ENCODE measurements at regions not wholly inside any gene's neighbourhood (a gene's known extent, or its start where the extent isn't known, plus 50 kb on each side); places are given as distances from the start of the nearest gene placed in this dataset.

DNA sequence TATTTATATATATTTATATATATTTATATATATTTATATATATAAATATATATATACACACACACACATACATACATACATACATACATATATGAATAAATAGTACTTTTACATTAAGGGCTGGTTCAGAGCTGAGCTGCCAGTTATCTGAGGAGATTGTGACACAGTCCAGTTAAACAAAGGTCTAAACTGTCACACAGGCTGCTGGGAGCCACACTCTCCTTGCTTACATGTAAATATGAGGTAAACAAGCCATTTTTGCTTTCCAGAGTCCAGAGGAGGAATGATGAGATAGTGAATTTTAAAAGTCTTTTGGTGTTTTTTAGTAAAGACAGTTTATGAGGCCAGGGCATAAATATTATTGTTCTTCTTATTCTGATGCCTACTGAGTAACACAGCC is 377.5 kb upstream of the PIK3C3 start:
- Histone ChIP-seq H3K4me2 (ENCODE audit: low read depth, low read length, poor library complexity, severe bottlenecking) (no peak overlapping the region), H3K9me2 (replicated peaks; ENCODE audit: insufficient read depth, low read length) (no peaks in the 10 kb centered on the region), H3K79me2 (ENCODE audit: insufficient read depth, low read length) (no peaks in the 10 kb centered on the region), H2AFZ (ENCODE audit: low read depth, low read length, severe bottlenecking) (no peak overlapping the region), H3K27ac (ENCODE audit: low read depth, low read length) (no peak overlapping the region), H3F3A (ENCODE audit: insufficient read depth) (no peaks in the 10 kb centered on the region), H3K27me3 (ENCODE audit: low read length) (no peaks in the 10 kb centered on the region), H3K36me3 (ENCODE audit: low read length) (no peaks in the 10 kb centered on the region), H3K9me3 (ENCODE audit: insufficient read depth, low read length) (no peaks in the 10 kb centered on the region), H3K9ac (ENCODE audit: low read length) (no peak overlapping the region), H4K20me1 (ENCODE audit: low read depth, low read length) (no peaks in the 10 kb centered on the region), H3K4me3 (ENCODE audit: insufficient read depth, low read length, poor library complexity, severe bottlenecking) (no peak overlapping the region)
- TF ChIP-seq, protein P1, sequence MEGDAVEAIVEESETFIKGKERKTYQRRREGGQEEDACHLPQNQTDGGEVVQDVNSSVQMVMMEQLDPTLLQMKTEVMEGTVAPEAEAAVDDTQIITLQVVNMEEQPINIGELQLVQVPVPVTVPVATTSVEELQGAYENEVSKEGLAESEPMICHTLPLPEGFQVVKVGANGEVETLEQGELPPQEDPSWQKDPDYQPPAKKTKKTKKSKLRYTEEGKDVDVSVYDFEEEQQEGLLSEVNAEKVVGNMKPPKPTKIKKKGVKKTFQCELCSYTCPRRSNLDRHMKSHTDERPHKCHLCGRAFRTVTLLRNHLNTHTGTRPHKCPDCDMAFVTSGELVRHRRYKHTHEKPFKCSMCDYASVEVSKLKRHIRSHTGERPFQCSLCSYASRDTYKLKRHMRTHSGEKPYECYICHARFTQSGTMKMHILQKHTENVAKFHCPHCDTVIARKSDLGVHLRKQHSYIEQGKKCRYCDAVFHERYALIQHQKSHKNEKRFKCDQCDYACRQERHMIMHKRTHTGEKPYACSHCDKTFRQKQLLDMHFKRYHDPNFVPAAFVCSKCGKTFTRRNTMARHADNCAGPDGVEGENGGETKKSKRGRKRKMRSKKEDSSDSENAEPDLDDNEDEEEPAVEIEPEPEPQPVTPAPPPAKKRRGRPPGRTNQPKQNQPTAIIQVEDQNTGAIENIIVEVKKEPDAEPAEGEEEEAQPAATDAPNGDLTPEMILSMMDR (IDR thresholded peaks at IDR 0.05; ENCODE audit: insufficient read depth, low read length, poor library complexity, severe bottlenecking) = no peak
- no peak for TF ChIP-seq EZH2phosphoT487 (conservative IDR thresholded peaks at IDR 0.05; ENCODE audit: low read length)

DNA sequence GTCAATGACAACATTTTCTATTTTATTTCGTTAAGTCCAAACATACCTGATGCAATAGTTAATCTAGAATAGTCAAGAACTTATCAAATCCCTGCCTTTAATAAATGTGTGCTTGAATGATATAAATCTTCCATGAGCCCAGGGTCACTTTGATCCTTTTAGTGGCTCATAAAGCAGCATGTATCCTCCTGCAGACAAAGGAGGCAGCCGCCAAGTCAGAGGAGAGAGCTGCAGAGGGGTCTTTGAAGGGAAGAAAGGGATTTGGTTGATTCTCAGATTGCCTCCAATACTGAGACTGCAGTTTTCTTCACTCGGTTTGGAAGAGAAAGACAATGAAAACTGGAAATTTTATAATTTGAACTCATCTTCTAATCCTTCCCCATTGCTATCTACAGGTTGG is 378.4 kb upstream of the PIK3C3 start:
- Histone ChIP-seq H3K4me3 (ENCODE audit: insufficient read depth, low read length, poor library complexity, severe bottlenecking) (no peak overlapping the region), H3K9ac (ENCODE audit: low read length) (no peak overlapping the region), H3K27ac (ENCODE audit: low read depth, low read length) (no peak overlapping the region), H3K27me3 (ENCODE audit: low read length) (no peaks in the 10 kb centered on the region), H4K20me1 (ENCODE audit: low read depth, low read length) (no peaks in the 10 kb centered on the region), H3K9me3 (ENCODE audit: insufficient read depth, low read length) (no peaks in the 10 kb centered on the region), H3F3A (ENCODE audit: insufficient read depth) (no peaks in the 10 kb centered on the region), H3K4me2 (ENCODE audit: low read depth, low read length, poor library complexity, severe bottlenecking) (no peak overlapping the region), H3K79me2 (ENCODE audit: insufficient read depth, low read length) (no peaks in the 10 kb centered on the region), H3K36me3 (ENCODE audit: low read length) (no peaks in the 10 kb centered on the region), H3K9me2 (replicated peaks; ENCODE audit: insufficient read depth, low read length) (no peaks in the 10 kb centered on the region), H2AFZ (ENCODE audit: low read depth, low read length, severe bottlenecking) (no peak overlapping the region)
- no peak for TF ChIP-seq EZH2phosphoT487 (conservative IDR thresholded peaks at IDR 0.05; ENCODE audit: low read length)

DNA sequence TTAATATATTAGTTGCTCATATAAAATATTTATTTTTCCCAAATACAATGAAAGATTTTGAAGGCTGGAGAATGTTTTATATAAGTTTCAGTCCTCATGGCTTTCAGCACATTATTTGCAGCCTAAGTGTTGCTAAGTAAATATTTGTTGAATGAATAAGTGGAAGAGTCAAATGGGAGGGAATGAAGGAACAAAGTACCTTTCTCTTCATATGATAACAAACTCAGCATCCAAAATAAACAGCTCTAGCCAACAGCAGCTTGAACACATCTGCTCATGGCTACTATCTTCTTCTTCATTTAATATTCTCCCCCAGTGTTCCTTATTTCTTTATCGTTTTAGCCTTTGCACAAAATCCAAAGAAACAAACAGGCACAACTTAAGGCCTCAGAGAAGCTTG is 385.2 kb upstream of the PIK3C3 start:
- H3K9me3 ChIP-seq (ENCODE audit: insufficient read depth, low read length) = no peaks in the 10 kb centered on the region
- TF ChIP-seq EZH2phosphoT487 (conservative IDR thresholded peaks at IDR 0.05; ENCODE audit: low read length) = no peak
- TF ChIP-seq, protein P1 (IDR thresholded peaks at IDR 0.05; ENCODE audit: insufficient read depth, low read length, poor library complexity, severe bottlenecking) = no peak
- H4K20me1 ChIP-seq (ENCODE audit: low read depth, low read length) = no peaks in the 10 kb centered on the region
- no peaks in the 10 kb centered on the region for H3K79me2 ChIP-seq (ENCODE audit: insufficient read depth, low read length)
- no peak overlapping the region for H3K4me3 ChIP-seq (ENCODE audit: insufficient read depth, low read length, poor library complexity, severe bottlenecking)
- no peaks in the 10 kb centered on the region for H3K27me3 ChIP-seq (ENCODE audit: low read length)
- H3K9ac ChIP-seq (ENCODE audit: low read length) = no peak overlapping the region
- no peak overlapping the region for H2AFZ ChIP-seq (ENCODE audit: low read depth, low read length, severe bottlenecking)
- H3K4me2 ChIP-seq (ENCODE audit: low read depth, low read length, poor library complexity, severe bottlenecking) = no peak overlapping the region
- H3K36me3 ChIP-seq (ENCODE audit: low read length) = no peaks in the 10 kb centered on the region
- no peaks in the 10 kb centered on the region for H3F3A ChIP-seq (ENCODE audit: insufficient read depth)
- no peaks in the 10 kb centered on the region for H3K9me2 ChIP-seq (replicated peaks; ENCODE audit: insufficient read depth, low read length)
- H3K27ac ChIP-seq (ENCODE audit: low read depth, low read length) = no peak overlapping the region

DNA sequence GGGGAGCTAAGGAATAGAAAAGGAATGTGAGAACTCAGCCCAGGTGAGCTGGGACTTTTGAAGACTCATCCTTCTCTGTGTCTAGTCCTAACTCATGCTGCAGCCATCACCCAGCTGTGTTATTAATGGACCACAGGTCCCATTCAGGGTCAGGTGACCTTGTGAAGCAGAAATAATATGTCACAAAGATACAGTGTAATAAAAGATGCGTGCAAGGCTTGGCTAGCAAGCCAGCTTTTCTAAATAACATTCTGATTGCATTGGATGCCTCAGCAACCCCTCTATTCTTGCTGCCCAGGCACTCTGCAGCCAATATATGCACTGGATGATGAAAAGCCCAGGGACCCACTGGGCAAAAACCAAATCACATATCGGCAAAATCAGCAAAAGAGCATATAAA is 393.1 kb upstream of the PIK3C3 start:
- no peaks in the 10 kb centered on the region for H3K79me2 ChIP-seq (ENCODE audit: insufficient read depth, low read length)

More for the DNA sequence above, 393.1 kb upstream of the PIK3C3 start:
- H3K4me3 ChIP-seq (ENCODE audit: insufficient read depth, low read length, poor library complexity, severe bottlenecking) = no peak overlapping the region
- H3K36me3 ChIP-seq (ENCODE audit: low read length) = no peaks in the 10 kb centered on the region
- H3K9ac ChIP-seq (ENCODE audit: low read length) = no peak overlapping the region
- H3K9me3 ChIP-seq (ENCODE audit: insufficient read depth, low read length) = no peaks in the 10 kb centered on the region
- H4K20me1 ChIP-seq (ENCODE audit: low read depth, low read length) = no peaks in the 10 kb centered on the region
- no peaks in the 10 kb centered on the region for H3K27me3 ChIP-seq (ENCODE audit: low read length)
- no peaks in the 10 kb centered on the region for H3K9me2 ChIP-seq (replicated peaks; ENCODE audit: insufficient read depth, low read length)
- no peak overlapping the region for H3K4me2 ChIP-seq (ENCODE audit: low read depth, low read length, poor library complexity, severe bottlenecking)
- H3F3A ChIP-seq (ENCODE audit: insufficient read depth) = no peaks in the 10 kb centered on the region
- H2AFZ ChIP-seq (ENCODE audit: low read depth, low read length, severe bottlenecking) = no peak overlapping the region
- H3K27ac ChIP-seq (ENCODE audit: low read depth, low read length) = no peak overlapping the region
- TF ChIP-seq, protein P1 (IDR thresholded peaks at IDR 0.05; ENCODE audit: insufficient read depth, low read length, poor library complexity, severe bottlenecking) = no peak
- no peak for TF ChIP-seq EZH2phosphoT487 (conservative IDR thresholded peaks at IDR 0.05; ENCODE audit: low read length)

All from SU-DHL-6 (cell line).